GM18520 (cell line): ENCODE measurements at regions not wholly inside any gene's neighbourhood (a gene's known extent, or its start where the extent isn't known, plus 50 kb on each side); places are given as distances from the start of the nearest gene placed in this dataset.
"Not testable (repeated sequence)": the region's sequence is repeated elsewhere in the genome, so short reads cannot be mapped to it uniquely, and the experiment has no call there.

Experiments used
- ATAC-seq: cut with Tn5 transposase; IDR thresholded peaks from one replicate; pipeline ENCODE4 v1.9.1; 2021; ENCODE audit not compliant: unreplicated experiment

- ATAC-seq, result no peak
Measured at GRCh38 chr18:43936176-43936575, 658.9 kb upstream of the SYT4 start.

- no peak for ATAC-seq
Measured at GRCh38 chr18:43949291-43949690, 672.0 kb upstream of the SYT4 start.

- ATAC-seq, result no peak
Measured at GRCh38 chr18:43950062-43950461, 672.8 kb upstream of the SYT4 start.

GRCh38 chr18:43952398-43952797, 675.1 kb upstream of the SYT4 start:
- no peak for ATAC-seq

- no peak for ATAC-seq
Measured at GRCh38 chr18:43961722-43962121, 684.4 kb upstream of the SYT4 start.

GRCh38 chr18:43964666-43965065, 687.4 kb upstream of the SYT4 start:
- no peak for ATAC-seq

- ATAC-seq, result no peak
Measured at GRCh38 chr18:43965691-43966090, 688.4 kb upstream of the SYT4 start.

GRCh38 chr18:43970656-43971055, 693.4 kb upstream of the SYT4 start:
- ATAC-seq, result no peak

GRCh38 chr18:43978174-43978573, 700.9 kb upstream of the SYT4 start:
- ATAC-seq, result no peak

- no peak for ATAC-seq
Measured at GRCh38 chr18:43982582-43982981, 698.1 kb upstream of the SETBP1 start.

- not testable (repeated sequence) for ATAC-seq
Measured at GRCh38 chr18:43987061-43987460, 693.6 kb upstream of the SETBP1 start.

GRCh38 chr18:43992741-43993140, 687.9 kb upstream of the SETBP1 start:
- ATAC-seq, result no peak

- ATAC-seq, result no peak
Measured at GRCh38 chr18:43994381-43994780, 686.3 kb upstream of the SETBP1 start.

- no peak for ATAC-seq
Measured at GRCh38 chr18:44013871-44014270, 666.8 kb upstream of the SETBP1 start.

GRCh38 chr18:44025421-44025820, 655.3 kb upstream of the SETBP1 start:
- ATAC-seq, result no peak

GRCh38 chr18:44028109-44028508, 652.6 kb upstream of the SETBP1 start:
- no peak for ATAC-seq

- no peak for ATAC-seq
Measured at GRCh38 chr18:44031063-44031462, 649.6 kb upstream of the SETBP1 start.

- ATAC-seq, result peak; percentile 79
Measured at GRCh38 chr18:44033144-44033701, 647.5 kb upstream of the SETBP1 start.

- ATAC-seq, result no peak
Measured at GRCh38 chr18:44035554-44035953, 645.1 kb upstream of the SETBP1 start.

- ATAC-seq, result no peak
Measured at GRCh38 chr18:44036501-44036900, 644.2 kb upstream of the SETBP1 start.

- ATAC-seq, result no peak
Measured at GRCh38 chr18:44039216-44039615, 641.5 kb upstream of the SETBP1 start.

GRCh38 chr18:44039826-44040225, 640.9 kb upstream of the SETBP1 start:
- no peak for ATAC-seq

- no peak for ATAC-seq
Measured at GRCh38 chr18:44041553-44041952, 639.1 kb upstream of the SETBP1 start.

- no peak for ATAC-seq
Measured at GRCh38 chr18:44041961-44042360, 638.7 kb upstream of the SETBP1 start.
